ENCODE measurements at regions not wholly inside any gene's neighbourhood (a gene's known extent, or its start where the extent isn't known, plus 50 kb on each side); places are given as distances from the start of the nearest gene placed in this dataset.

GRCh38 chr11:116530705-116531104 lies 242.1 kb downstream of the BUD13 start:
- no peak for DNase-seq

- DNase-seq = no peak
Measured at GRCh38 chr11:116529271-116529670, 243.5 kb downstream of the BUD13 start.

GRCh38 chr11:116527180-116527991 lies 245.4 kb downstream of the BUD13 start:
- no peak for DNase-seq

- DNase-seq = no peak
Measured at GRCh38 chr11:116525961-116526495, 246.8 kb downstream of the BUD13 start.

- DNase-seq = no peak
Measured at GRCh38 chr11:116519499-116519898, 253.3 kb downstream of the BUD13 start.

- DNase-seq = no peak
Measured at GRCh38 chr11:116518141-116518540, 254.6 kb downstream of the BUD13 start.

- DNase-seq = no peak
Measured at GRCh38 chr11:116517584-116517983, 255.2 kb downstream of the BUD13 start.

GRCh38 chr11:116517077-116517476 lies 255.7 kb downstream of the BUD13 start:
- no peak for DNase-seq

GRCh38 chr11:116515664-116516184 lies 257.1 kb downstream of the BUD13 start:
- no peak for DNase-seq

- peak; percentile 33 to 70 (median 52) for DNase-seq
Measured at GRCh38 chr11:116513894-116514293, 258.9 kb downstream of the BUD13 start.

GRCh38 chr11:116513278-116513823 lies 259.4 kb downstream of the BUD13 start:
- no peak for DNase-seq

GRCh38 chr11:116512841-116513240 lies 259.9 kb downstream of the BUD13 start:
- no peak for DNase-seq

- no peak for DNase-seq
Measured at GRCh38 chr11:116511684-116512083, 261.1 kb downstream of the BUD13 start.

GRCh38 chr11:116510886-116511650 lies 261.7 kb downstream of the BUD13 start:
- no peak for DNase-seq

- no peak for DNase-seq
Measured at GRCh38 chr11:116510166-116510565, 262.6 kb downstream of the BUD13 start.

- no peak for DNase-seq
Measured at GRCh38 chr11:116509551-116509950, 263.2 kb downstream of the BUD13 start.

GRCh38 chr11:116507849-116508695 lies 264.7 kb downstream of the BUD13 start:
- DNase-seq = no peak

GRCh38 chr11:116507016-116507415 lies 265.8 kb downstream of the BUD13 start:
- no peak for DNase-seq

- DNase-seq = no peak
Measured at GRCh38 chr11:116506263-116506825, 266.4 kb downstream of the BUD13 start.

- DNase-seq = no peak
Measured at GRCh38 chr11:116505298-116506262, 267.2 kb downstream of the BUD13 start.

Measured in suppressor macrophage (primary cell).